ENCODE measurements at regions not wholly inside any gene's neighbourhood (a gene's known extent, or its start where the extent isn't known, plus 50 kb on each side); places are given as distances from the start of the nearest gene placed in this dataset.

GRCh38 chr20:59441306-59441705 lies 140.9 kb downstream of the EDN3 start:
- Histone ChIP-seq H3K27ac (ENCODE audit: low read depth in 2 of 2, low read length in 1 of 2) (no peak overlapping the region), H3K9me3 (ENCODE audit: control insufficient read depth in 2 of 2, insufficient read depth in 1 of 2, low read depth in 1 of 2, low read length in 1 of 2) (no peaks in the 10 kb centered on the region), H3K27me3 (ENCODE audit: control insufficient read depth in 1 of 2, insufficient read depth in 2 of 2, low read length in 2 of 2) (no peaks in the 10 kb centered on the region), H3K36me3 (ENCODE audit: control insufficient read depth in 2 of 2, insufficient read depth in 2 of 2, low read length in 1 of 2) (no peaks in the 10 kb centered on the region), H3K4me1 (ENCODE audit: control insufficient read depth in 2 of 2, insufficient read depth in 2 of 2, low read length in 1 of 2) (peaks cover 2% of the 10 kb centered on the region in 2 donors), H3K4me3 (ENCODE audit: low read depth in 1 of 2, low read length in 2 of 2) (no peak overlapping the region)
- WGBS, 2 donors = 91% methylated on average over 3 of the region's 3 CpGs

- WGBS, 2 donors = 54 to 60% methylated on average over 12 of the region's 12 CpGs
- H3K4me1 ChIP-seq (ENCODE audit: control insufficient read depth in 2 of 2, insufficient read depth in 2 of 2, low read length in 1 of 2) = peaks cover 2% of the 10 kb centered on the region in 2 donors
- no peak overlapping the region for H3K4me3 ChIP-seq (ENCODE audit: low read depth in 1 of 2, low read length in 2 of 2)
- H3K27ac ChIP-seq (ENCODE audit: low read depth in 2 of 2, low read length in 1 of 2) = no peak overlapping the region
- no peaks in the 10 kb centered on the region for H3K9me3 ChIP-seq (ENCODE audit: control insufficient read depth in 2 of 2, insufficient read depth in 1 of 2, low read depth in 1 of 2, low read length in 1 of 2)
- H3K36me3 ChIP-seq (ENCODE audit: control insufficient read depth in 2 of 2, insufficient read depth in 2 of 2, low read length in 1 of 2) = no peaks in the 10 kb centered on the region
- no peaks in the 10 kb centered on the region for H3K27me3 ChIP-seq (ENCODE audit: control insufficient read depth in 1 of 2, insufficient read depth in 2 of 2, low read length in 2 of 2)
Measured at GRCh38 chr20:59441860-59442810, 141.7 kb downstream of the EDN3 start.

- H3K4me3 ChIP-seq (ENCODE audit: low read depth in 1 of 2, low read length in 2 of 2) = no peak overlapping the region
- 53 to 68% methylated on average over 1 of the region's 1 CpG for WGBS, 2 donors
- no peaks in the 10 kb centered on the region for H3K9me3 ChIP-seq (ENCODE audit: control insufficient read depth in 2 of 2, insufficient read depth in 1 of 2, low read depth in 1 of 2, low read length in 1 of 2)
- H3K27me3 ChIP-seq (ENCODE audit: control insufficient read depth in 1 of 2, insufficient read depth in 2 of 2, low read length in 2 of 2) = peaks cover 0 to 3% of the 10 kb centered on the region in 2 donors
- no peaks in the 10 kb centered on the region for H3K36me3 ChIP-seq (ENCODE audit: control insufficient read depth in 2 of 2, insufficient read depth in 2 of 2, low read length in 1 of 2)
- no peak overlapping the region for H3K27ac ChIP-seq (ENCODE audit: low read depth in 2 of 2, low read length in 1 of 2)
- H3K4me1 ChIP-seq (ENCODE audit: control insufficient read depth in 2 of 2, insufficient read depth in 2 of 2, low read length in 1 of 2) = peaks cover 2% of the 10 kb centered on the region in 2 donors
Measured at GRCh38 chr20:59443550-59443949, 143.1 kb downstream of the EDN3 start.

DNA sequence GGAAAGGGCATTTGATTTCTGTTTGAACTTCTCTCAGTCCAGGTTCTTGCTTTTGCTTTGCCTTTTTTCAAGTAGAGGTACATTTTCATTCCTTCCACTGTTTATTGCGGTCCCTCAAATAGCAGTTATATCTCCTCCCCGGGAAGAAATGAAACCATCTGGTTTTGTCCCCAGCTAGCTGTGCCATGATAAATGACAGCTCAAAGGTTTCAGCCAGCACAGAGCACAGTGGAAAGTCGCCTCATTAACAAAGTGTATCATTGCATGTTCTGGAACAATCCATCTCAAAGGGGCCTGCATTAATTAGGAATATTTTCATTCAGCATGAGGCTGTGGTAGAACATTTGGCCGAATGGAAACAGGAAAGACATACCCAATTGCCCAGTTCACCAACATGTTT lies 146.0 kb downstream of the EDN3 start:
- 62 to 73% methylated on average over 4 of the region's 4 CpGs for WGBS, 2 donors
- H3K27me3 ChIP-seq (ENCODE audit: control insufficient read depth in 1 of 2, insufficient read depth in 2 of 2, low read length in 2 of 2) = peaks cover 0 to 3% of the 10 kb centered on the region in 2 donors
- H3K9me3 ChIP-seq (ENCODE audit: control insufficient read depth in 2 of 2, insufficient read depth in 1 of 2, low read depth in 1 of 2, low read length in 1 of 2) = no peaks in the 10 kb centered on the region
- peaks cover under 1 to 2% of the 10 kb centered on the region in 2 donors for H3K4me1 ChIP-seq (ENCODE audit: control insufficient read depth in 2 of 2, insufficient read depth in 2 of 2, low read length in 1 of 2)
- H3K36me3 ChIP-seq (ENCODE audit: control insufficient read depth in 2 of 2, insufficient read depth in 2 of 2, low read length in 1 of 2) = no peaks in the 10 kb centered on the region
- no peak overlapping the region for H3K4me3 ChIP-seq (ENCODE audit: low read depth in 1 of 2, low read length in 2 of 2)
- H3K27ac ChIP-seq (ENCODE audit: low read depth in 2 of 2, low read length in 1 of 2) = no peak overlapping the region

DNA sequence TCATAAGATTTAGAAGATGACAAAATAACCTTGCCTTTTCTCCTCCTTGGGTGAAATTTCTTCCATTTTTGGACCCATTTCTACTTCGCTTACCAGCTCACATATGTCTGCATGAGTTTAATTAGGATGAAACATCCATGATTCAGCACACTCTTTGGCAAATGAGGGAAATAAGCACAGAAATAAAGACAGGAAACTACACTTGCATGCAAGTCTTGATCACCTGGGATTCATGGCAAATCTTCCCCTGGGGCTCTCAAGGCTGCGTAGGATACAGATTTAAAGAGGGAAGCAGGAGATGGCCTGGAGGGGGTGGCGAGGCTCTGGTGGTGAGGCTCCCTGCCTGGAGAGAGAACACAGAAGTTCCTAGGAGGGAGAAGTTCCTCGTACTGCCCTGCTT lies 147.8 kb downstream of the EDN3 start:
- Histone ChIP-seq H3K27ac (ENCODE audit: low read depth in 2 of 2, low read length in 1 of 2) (no peak overlapping the region), H3K4me3 (ENCODE audit: low read depth in 1 of 2, low read length in 2 of 2) (no peak overlapping the region), H3K4me1 (ENCODE audit: control insufficient read depth in 2 of 2, insufficient read depth in 2 of 2, low read length in 1 of 2) (peaks cover 0 to 2% of the 10 kb centered on the region in 2 donors), H3K27me3 (ENCODE audit: control insufficient read depth in 1 of 2, insufficient read depth in 2 of 2, low read length in 2 of 2) (peaks cover 0 to 3% of the 10 kb centered on the region in 2 donors), H3K9me3 (ENCODE audit: control insufficient read depth in 2 of 2, insufficient read depth in 1 of 2, low read depth in 1 of 2, low read length in 1 of 2) (no peaks in the 10 kb centered on the region), H3K36me3 (ENCODE audit: control insufficient read depth in 2 of 2, insufficient read depth in 2 of 2, low read length in 1 of 2) (no peaks in the 10 kb centered on the region)
- WGBS, 2 donors = 61 to 64% methylated on average over 4 of the region's 4 CpGs

DNA sequence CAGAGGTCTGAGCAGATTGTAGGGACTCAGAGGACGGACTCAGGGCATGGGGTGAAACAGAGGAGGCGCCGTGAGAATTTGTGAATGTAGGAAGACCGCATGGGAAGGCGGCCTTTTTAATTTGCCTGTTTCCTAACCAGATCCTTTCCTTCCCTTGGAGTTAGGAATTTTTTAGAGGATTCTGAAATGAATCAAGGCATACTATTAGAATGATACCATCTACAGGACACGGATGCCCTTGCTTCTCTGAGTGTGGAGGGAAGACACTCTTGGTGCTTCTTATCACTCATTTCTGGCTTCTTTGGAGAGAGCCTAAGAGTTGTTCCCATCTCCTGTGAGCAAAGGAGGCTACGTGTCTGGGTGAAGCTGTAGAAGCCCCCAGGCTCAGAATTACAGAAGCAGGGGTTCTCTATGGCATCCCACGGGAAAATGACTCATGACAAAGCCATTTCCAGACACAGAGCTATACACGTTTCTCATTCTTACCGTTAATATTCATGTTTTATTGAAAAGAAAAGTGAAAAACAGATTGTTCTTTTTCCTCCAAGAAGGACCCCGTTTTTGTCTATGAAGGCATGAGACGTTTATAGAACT lies 148.5 kb downstream of the EDN3 start:
- peaks cover 0 to 2% of the 10 kb centered on the region in 2 donors for H3K4me1 ChIP-seq (ENCODE audit: control insufficient read depth in 2 of 2, insufficient read depth in 2 of 2, low read length in 1 of 2)
- no peak overlapping the region for H3K4me3 ChIP-seq (ENCODE audit: low read depth in 1 of 2, low read length in 2 of 2)
- WGBS, 2 donors = 64 to 67% methylated on average over 12 of the region's 12 CpGs
- no peaks in the 10 kb centered on the region for H3K36me3 ChIP-seq (ENCODE audit: control insufficient read depth in 2 of 2, insufficient read depth in 2 of 2, low read length in 1 of 2)
- H3K27ac ChIP-seq (ENCODE audit: low read depth in 2 of 2, low read length in 1 of 2) = no peak overlapping the region
- H3K27me3 ChIP-seq (ENCODE audit: control insufficient read depth in 1 of 2, insufficient read depth in 2 of 2, low read length in 2 of 2) = peaks cover 0 to 3% of the 10 kb centered on the region in 2 donors
- H3K9me3 ChIP-seq (ENCODE audit: control insufficient read depth in 2 of 2, insufficient read depth in 1 of 2, low read depth in 1 of 2, low read length in 1 of 2) = no peaks in the 10 kb centered on the region

GRCh38 chr20:59451066-59451630 lies 150.7 kb downstream of the EDN3 start:
- H3K4me3 ChIP-seq (ENCODE audit: low read depth in 1 of 2, low read length in 2 of 2) = no peak overlapping the region
- H3K27ac ChIP-seq (ENCODE audit: low read depth in 2 of 2, low read length in 1 of 2) = no peak overlapping the region
- H3K4me1 ChIP-seq (ENCODE audit: control insufficient read depth in 2 of 2, insufficient read depth in 2 of 2, low read length in 1 of 2) = peaks cover 0 to 2% of the 10 kb centered on the region in 2 donors
- H3K9me3 ChIP-seq (ENCODE audit: control insufficient read depth in 2 of 2, insufficient read depth in 1 of 2, low read depth in 1 of 2, low read length in 1 of 2) = no peaks in the 10 kb centered on the region
- no peaks in the 10 kb centered on the region for H3K36me3 ChIP-seq (ENCODE audit: control insufficient read depth in 2 of 2, insufficient read depth in 2 of 2, low read length in 1 of 2)
- WGBS, 2 donors = 72 to 77% methylated on average over 8 of the region's 8 CpGs
- peaks cover 0 to 3% of the 10 kb centered on the region in 2 donors for H3K27me3 ChIP-seq (ENCODE audit: control insufficient read depth in 1 of 2, insufficient read depth in 2 of 2, low read length in 2 of 2)

- Histone ChIP-seq H3K9me3 (ENCODE audit: control insufficient read depth in 2 of 2, insufficient read depth in 1 of 2, low read depth in 1 of 2, low read length in 1 of 2) (no peaks in the 10 kb centered on the region), H3K4me3 (ENCODE audit: low read depth in 1 of 2, low read length in 2 of 2) (no peak overlapping the region), H3K27me3 (ENCODE audit: control insufficient read depth in 1 of 2, insufficient read depth in 2 of 2, low read length in 2 of 2) (peaks cover 0 to 3% of the 10 kb centered on the region in 2 donors), H3K36me3 (ENCODE audit: control insufficient read depth in 2 of 2, insufficient read depth in 2 of 2, low read length in 1 of 2) (no peaks in the 10 kb centered on the region), H3K4me1 (ENCODE audit: control insufficient read depth in 2 of 2, insufficient read depth in 2 of 2, low read length in 1 of 2) (peaks cover 0 to 4% of the 10 kb centered on the region in 2 donors), H3K27ac (ENCODE audit: low read depth in 2 of 2, low read length in 1 of 2) (no peak overlapping the region)
- WGBS, 2 donors = 68 to 72% methylated on average over 4 of the region's 4 CpGs
Measured at GRCh38 chr20:59451641-59452040, 151.2 kb downstream of the EDN3 start.

DNA sequence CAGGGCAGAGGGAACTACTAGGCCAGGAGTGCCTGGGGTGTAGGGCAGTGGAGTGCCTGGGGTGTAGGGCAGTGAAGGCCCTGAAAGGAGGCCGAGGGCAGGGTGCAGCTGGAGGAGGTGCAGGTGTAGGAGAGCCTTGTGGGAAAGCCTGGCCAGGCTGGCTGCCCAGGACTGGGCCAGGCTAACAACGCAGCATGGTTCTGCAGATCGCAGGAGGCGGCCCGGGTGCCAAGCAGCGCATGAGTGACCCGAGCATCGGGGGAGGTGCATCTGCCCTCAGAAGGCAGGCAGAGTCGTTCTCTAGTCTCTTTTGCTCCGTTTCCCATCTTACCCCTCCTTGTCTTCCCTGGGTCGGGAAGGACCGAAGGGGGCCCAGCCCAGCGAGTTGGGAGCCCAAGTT lies 151.5 kb upstream of the PHACTR3 start:
- no peaks in the 10 kb centered on the region for H3K9me3 ChIP-seq (ENCODE audit: control insufficient read depth in 2 of 2, insufficient read depth in 1 of 2, low read depth in 1 of 2, low read length in 1 of 2)
- peaks cover 0 to 3% of the 10 kb centered on the region in 2 donors for H3K27me3 ChIP-seq (ENCODE audit: control insufficient read depth in 1 of 2, insufficient read depth in 2 of 2, low read length in 2 of 2)
- 79 to 88% methylated on average over 12 to 13 of the region's 13 CpGs for WGBS, 2 donors
- H3K4me3 ChIP-seq (ENCODE audit: low read depth in 1 of 2, low read length in 2 of 2) = no peak overlapping the region
- H3K36me3 ChIP-seq (ENCODE audit: control insufficient read depth in 2 of 2, insufficient read depth in 2 of 2, low read length in 1 of 2) = no peaks in the 10 kb centered on the region
- H3K27ac ChIP-seq (ENCODE audit: low read depth in 2 of 2, low read length in 1 of 2) = no peak overlapping the region
- peaks cover 0 to 6% of the 10 kb centered on the region in 2 donors for H3K4me1 ChIP-seq (ENCODE audit: control insufficient read depth in 2 of 2, insufficient read depth in 2 of 2, low read length in 1 of 2)
